HepG2 (cell line): ENCODE measurements at regions not wholly inside any gene's neighbourhood (a gene's known extent, or its start where the extent isn't known, plus 50 kb on each side); places are given as distances from the start of the nearest gene placed in this dataset.
"Not testable (repeated sequence)": the region's sequence is repeated elsewhere in the genome, so short reads cannot be mapped to it uniquely, and the experiment has no call there.

Experiments used
- CTCF ChIP-seq: sonication (generic); formaldehyde crosslinking; IDR thresholded peaks from 2 replicates; pipeline ENCODE4 v1.5.0; 2020; ENCODE audit warnings: mild to moderate bottlenecking, missing genetic modification reagents, moderate library complexity
- E2F5 ChIP-seq: sonication (generic); formaldehyde crosslinking; conservative IDR thresholded peaks from 2 replicates; pipeline ENCODE4 v1.4.0; 2020; ENCODE audit warnings: missing genetic modification reagents
- ELF4 ChIP-seq: sonication (generic); formaldehyde crosslinking; IDR thresholded peaks from 2 replicates; pipeline ENCODE4 v1.5.0; 2020; ENCODE audit warnings: missing genetic modification reagents, mild to moderate bottlenecking, moderate library complexity, borderline replicate concordance
- EP300 ChIP-seq, 3 experiments: sonication (generic) in 1 of 3; formaldehyde crosslinking in 1 of 3; IDR thresholded peaks; 2 replicates each; pipeline versions ENCODE4 v1.5.1 to v1.6.1; 2011 to 2020; ENCODE audit warnings: low read depth in 2 of 3, low read length in 2 of 3, borderline replicate concordance in 1 of 3, improper control_type of control experiment in 1 of 3, mild to moderate bottlenecking in 1 of 3, missing genetic modification reagents in 1 of 3, moderate library complexity in 1 of 3
- HDAC2 ChIP-seq: sonication (generic); formaldehyde crosslinking; IDR thresholded peaks from 2 replicates; pipeline ENCODE4 v1.4.0; 2020; ENCODE audit warnings: missing genetic modification reagents
- JUNB ChIP-seq: sonication (generic); formaldehyde crosslinking; IDR thresholded peaks from 2 replicates; pipeline ENCODE4 v1.8.0; 2022; ENCODE audit warnings: missing genetic modification reagents, mild to moderate bottlenecking, borderline replicate concordance
- POLR2AphosphoS5 ChIP-seq: IDR thresholded peaks from 2 replicates; pipeline ENCODE4 v1.6.1; 2012; ENCODE audit warnings: low read depth, low read length
- ZMYM2 ChIP-seq: sonication (generic); formaldehyde crosslinking; IDR thresholded peaks from 2 replicates; pipeline ENCODE4 v1.8.0; 2022; ENCODE audit warnings: mild to moderate bottlenecking, missing genetic modification reagents
- ZNF567 ChIP-seq: sonication (generic); formaldehyde crosslinking; IDR thresholded peaks from 2 replicates; pipeline ENCODE4 v1.8.1; 2023; ENCODE audit warnings: mild to moderate bottlenecking, missing genetic modification reagents, borderline replicate concordance
- ZNF616 ChIP-seq: sonication (generic); formaldehyde crosslinking; IDR thresholded peaks from 2 replicates; pipeline ENCODE4 v1.5.0; 2020; ENCODE audit warnings: low read depth, mild to moderate bottlenecking, missing genetic modification reagents
- ZNF720 ChIP-seq: sonication (generic); formaldehyde crosslinking; IDR thresholded peaks from 2 replicates; pipeline ENCODE4 v1.4.0; 2020; ENCODE audit warnings: missing genetic modification reagents
- ZZZ3 ChIP-seq: sonication (generic); formaldehyde crosslinking; IDR thresholded peaks from 2 replicates; pipeline ENCODE4 v1.4.0; 2020; ENCODE audit warnings: missing genetic modification reagents, mild to moderate bottlenecking, borderline replicate concordance

DNA sequence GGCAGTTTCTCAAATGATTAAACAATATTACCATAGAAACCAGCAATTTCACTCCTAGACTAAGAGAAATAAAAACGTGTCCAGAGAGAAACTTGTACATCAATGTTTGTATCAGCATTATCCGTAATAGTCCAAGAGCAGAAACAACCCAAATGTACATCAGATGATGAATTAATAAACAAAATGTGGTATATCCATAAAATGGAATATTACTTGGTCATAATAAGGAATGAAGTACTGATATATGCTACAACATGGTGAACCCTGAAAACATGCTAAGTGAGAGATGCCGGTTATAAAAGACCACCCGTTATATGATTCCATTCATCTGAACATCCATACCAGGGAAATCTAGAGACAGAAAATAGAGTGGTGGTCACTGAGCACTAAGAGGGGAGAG, 167.3 kb upstream of the KCTD7 start:
- not testable (repeated sequence) for TF ChIP-seq ZNF720 (CRISPR knock-in tag); CTCF (CRISPR knock-in tag); HDAC2 (CRISPR knock-in tag); ZNF616 (CRISPR knock-in tag); E2F5 (CRISPR knock-in tag); ZNF567 (CRISPR knock-in tag); POLR2AphosphoS5; ZMYM2 (CRISPR knock-in tag); EP300 (IDR thresholded peaks at IDR 0.05; ENCODE audit: low read depth in 2 of 2, low read length in 2 of 2); EP300 (CRISPR knock-in tag; IDR thresholded peaks at IDR 0.05; ENCODE audit: borderline replicate concordance); ZZZ3 (CRISPR knock-in tag); ELF4; JUNB (CRISPR knock-in tag)
